IPS DF 6.9 (cell line): ENCODE measurements at regions not wholly inside any gene's neighbourhood (a gene's known extent, or its start where the extent isn't known, plus 50 kb on each side); places are given as distances from the start of the nearest gene placed in this dataset.

Experiments used
- DNase-seq: peaks from one replicate; pipeline ENCODE4 v3.0.0-alpha.2; 2013; ENCODE audit warnings: low read depth, low spot score
- H3K27ac ChIP-seq: one replicate; pipeline ENCODE4 v1.5.1; 2013; ENCODE audit warnings: low read length, control low read depth
- H3K27me3 ChIP-seq: 2 replicates; pipeline ENCODE4 v1.6.1; 2013; ENCODE audit warnings: mild to moderate bottlenecking, low read length; ENCODE audit not compliant: control insufficient read depth, insufficient read depth
- H3K36me3 ChIP-seq: 2 replicates; pipeline ENCODE4 v1.6.1; 2013; ENCODE audit warnings: low read length; ENCODE audit not compliant: control insufficient read depth, insufficient read depth
- H3K4me1 ChIP-seq: 2 replicates; pipeline ENCODE4 v1.6.1; 2013; ENCODE audit warnings: low read length; ENCODE audit not compliant: control insufficient read depth, insufficient read depth
- H3K4me3 ChIP-seq: 2 replicates; pipeline ENCODE4 v1.5.1; 2013; ENCODE audit warnings: mild to moderate bottlenecking, low read length
- H3K9me3 ChIP-seq: 2 replicates; pipeline ENCODE4 v1.6.1; 2013; ENCODE audit warnings: low read length, inconsistent platforms; ENCODE audit not compliant: control insufficient read depth, insufficient read depth
- WGBS: extraction: QIAGEN DNeasy Blood & Tissue Kit; methylation state at CpG from one replicate; pipeline ENCODE4 v1.1.7; 2013; ENCODE audit warnings: mixed read lengths, missing lambda C conversion rate; ENCODE audit not compliant: insufficient read length, insufficient coverage; 5-methylcytosine and 5-hydroxymethylcytosine counted together

GRCh38 chr2:163281717-163282116 is 443.1 kb upstream of the KCNH7 start:
- WGBS = no CpG with 5 or more reads among the region's 2 CpGs
- Histone ChIP-seq H3K4me1 (no peaks in the 10 kb centered on the region), H3K4me3 (no peak overlapping the region), H3K36me3 (no peaks in the 10 kb centered on the region), H3K9me3 (no peaks in the 10 kb centered on the region), H3K27ac (no peak overlapping the region), H3K27me3 (no peaks in the 10 kb centered on the region)
- no peak for DNase-seq

DNA sequence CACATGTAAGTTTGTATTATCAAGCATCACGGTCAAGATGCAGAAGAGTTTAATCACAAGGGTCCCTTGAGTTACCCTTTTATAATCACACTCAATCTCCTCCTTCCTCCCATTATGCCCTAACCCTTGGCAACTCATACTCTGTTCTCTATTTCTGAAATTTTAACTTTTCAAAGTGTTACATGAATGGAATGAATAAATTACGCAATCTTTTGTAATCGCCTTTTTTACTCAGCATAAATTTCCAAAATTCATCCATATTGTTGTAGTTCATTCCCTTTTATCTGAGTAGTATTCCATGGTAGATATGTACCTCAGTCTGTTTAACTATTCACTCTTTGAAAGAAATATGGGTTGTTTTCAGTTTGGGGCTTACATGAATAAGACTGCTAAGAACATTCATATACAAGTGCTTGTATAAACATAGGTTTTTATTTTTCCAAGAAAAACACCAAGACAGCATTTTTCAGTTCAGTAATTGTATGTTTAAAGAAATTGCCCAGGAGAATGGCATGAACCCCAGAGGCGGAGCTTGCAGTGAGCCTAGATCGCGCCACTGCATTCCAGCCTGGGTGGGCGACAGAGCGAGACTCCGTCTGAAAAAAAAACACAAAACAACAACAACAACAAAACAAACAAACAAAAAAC is 430.9 kb upstream of the KCNH7 start:
- Histone ChIP-seq H3K36me3 (no peaks in the 10 kb centered on the region), H3K4me3 (no peak overlapping the region), H3K4me1 (no peaks in the 10 kb centered on the region), H3K27me3 (no peaks in the 10 kb centered on the region), H3K9me3 (no peaks in the 10 kb centered on the region), H3K27ac (no peak overlapping the region)
- WGBS = no CpG with 5 or more reads among the region's 9 CpGs
- no peak for DNase-seq

DNA sequence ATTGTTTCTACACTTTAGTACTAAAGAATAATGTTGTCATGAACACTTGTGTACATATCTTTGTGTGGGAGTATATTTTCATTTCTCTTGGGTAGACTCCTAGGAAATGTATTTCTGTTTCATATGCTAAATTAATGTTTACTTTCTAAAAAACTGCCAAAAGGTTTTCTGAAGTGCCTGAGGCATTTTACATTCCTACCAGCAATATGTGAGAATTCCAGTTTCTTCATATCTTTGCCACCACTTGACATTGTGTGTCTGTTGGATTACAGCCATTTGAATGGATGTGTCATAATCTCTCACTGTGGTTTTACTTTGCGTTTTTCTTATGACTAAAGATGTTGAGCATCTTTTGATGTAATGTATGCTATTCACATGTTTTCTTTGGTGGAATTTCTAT is 428.2 kb upstream of the KCNH7 start:
- Histone ChIP-seq H3K27me3 (no peaks in the 10 kb centered on the region), H3K4me3 (no peak overlapping the region), H3K27ac (no peak overlapping the region), H3K4me1 (no peaks in the 10 kb centered on the region), H3K36me3 (no peaks in the 10 kb centered on the region), H3K9me3 (no peaks in the 10 kb centered on the region)
- DNase-seq = no peak
- WGBS = no CpG with 5 or more reads among the region's 1 CpG

DNA sequence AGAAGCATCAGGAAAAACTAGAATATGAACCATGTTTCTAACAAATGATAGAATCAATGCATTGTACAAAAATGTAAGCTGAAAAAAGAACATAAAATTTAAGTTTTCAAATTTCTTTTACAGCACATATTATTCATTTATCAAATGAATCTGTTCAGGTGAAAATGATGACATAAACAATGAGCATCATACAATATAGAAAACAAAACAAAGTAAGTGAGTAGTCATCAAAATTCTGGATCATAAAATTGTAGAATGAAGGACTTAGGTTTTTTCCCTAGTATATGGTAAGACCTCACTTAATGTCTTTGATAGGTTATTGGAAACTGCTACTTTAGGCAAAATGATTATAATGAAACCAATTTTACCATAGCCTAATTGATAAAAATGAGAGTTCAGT is 427.0 kb upstream of the KCNH7 start:
- Histone ChIP-seq H3K4me1 (no peaks in the 10 kb centered on the region), H3K9me3 (no peaks in the 10 kb centered on the region), H3K36me3 (no peaks in the 10 kb centered on the region), H3K4me3 (no peak overlapping the region), H3K27ac (no peak overlapping the region), H3K27me3 (no peaks in the 10 kb centered on the region)
- no peak for DNase-seq

DNA sequence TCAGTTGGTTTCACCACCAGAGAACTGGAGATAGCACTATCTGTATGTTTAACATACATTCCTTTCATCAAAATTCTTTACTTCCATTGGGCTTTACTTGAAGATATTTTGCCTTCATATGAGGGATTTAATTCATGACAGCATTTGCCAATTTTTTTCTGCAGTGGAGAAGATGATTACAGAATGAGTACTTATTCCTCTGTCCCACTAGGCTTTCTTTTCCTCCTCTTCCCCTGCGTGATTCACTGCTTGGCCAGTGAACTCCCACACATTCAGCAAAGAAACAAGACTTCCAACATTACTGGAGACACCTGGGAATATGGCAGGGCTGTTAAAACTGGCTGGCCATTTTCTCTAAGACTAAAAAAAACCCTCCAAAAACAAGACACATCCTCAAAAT is 425.8 kb upstream of the KCNH7 start:
- no peak overlapping the region for H3K4me3 ChIP-seq
- H3K9me3 ChIP-seq = no peaks in the 10 kb centered on the region
- WGBS = no CpG with 5 or more reads among the region's 1 CpG
- H3K4me1 ChIP-seq = no peaks in the 10 kb centered on the region
- H3K27ac ChIP-seq = no peak overlapping the region
- no peaks in the 10 kb centered on the region for H3K36me3 ChIP-seq
- H3K27me3 ChIP-seq = no peaks in the 10 kb centered on the region
- no peak for DNase-seq

DNA sequence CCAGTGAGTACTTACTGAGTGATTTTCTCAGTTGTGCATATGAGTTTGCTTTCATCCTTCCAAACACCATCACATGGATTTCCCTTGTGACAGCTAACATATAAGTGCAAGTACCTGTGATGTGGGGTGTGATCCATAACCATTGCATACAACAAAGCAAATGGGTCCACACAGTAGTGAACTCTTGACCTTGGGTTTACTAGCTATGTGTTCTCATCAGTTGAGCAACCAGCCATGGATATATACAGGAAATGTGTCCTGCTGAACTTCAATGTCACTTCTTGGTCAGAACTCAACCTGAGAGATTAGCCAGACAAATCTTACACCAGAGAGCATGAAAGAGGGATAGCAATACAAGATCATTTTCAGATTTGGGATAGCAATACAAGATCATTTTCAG is 420.9 kb upstream of the KCNH7 start:
- H3K27me3 ChIP-seq = no peaks in the 10 kb centered on the region
- no peaks in the 10 kb centered on the region for H3K9me3 ChIP-seq
- no peaks in the 10 kb centered on the region for H3K36me3 ChIP-seq
- no peak overlapping the region for H3K27ac ChIP-seq
- H3K4me3 ChIP-seq = no peak overlapping the region
- DNase-seq = no peak
- H3K4me1 ChIP-seq = no peaks in the 10 kb centered on the region

DNA sequence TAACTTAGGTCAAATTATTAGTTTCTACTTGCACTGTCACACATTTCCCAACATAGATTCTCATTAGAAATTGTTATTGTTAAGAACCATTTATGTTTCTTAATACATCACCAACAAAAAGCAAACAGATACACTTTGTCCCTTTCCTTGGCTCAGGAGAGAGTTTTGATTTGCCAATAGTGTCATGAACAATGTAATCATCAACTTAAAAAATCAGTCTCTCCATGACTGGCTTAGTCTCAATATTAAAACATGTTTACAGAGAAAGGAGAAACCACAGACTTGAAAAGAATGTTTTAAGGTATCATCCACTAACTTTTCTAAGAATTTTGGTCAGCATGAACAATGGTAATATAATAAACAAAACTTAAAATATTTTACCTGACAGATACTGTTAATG is 416.5 kb upstream of the KCNH7 start:
- Histone ChIP-seq H3K36me3 (no peaks in the 10 kb centered on the region), H3K4me3 (no peak overlapping the region), H3K9me3 (no peaks in the 10 kb centered on the region), H3K27me3 (no peaks in the 10 kb centered on the region), H3K4me1 (no peaks in the 10 kb centered on the region), H3K27ac (no peak overlapping the region)
- DNase-seq = no peak

DNA sequence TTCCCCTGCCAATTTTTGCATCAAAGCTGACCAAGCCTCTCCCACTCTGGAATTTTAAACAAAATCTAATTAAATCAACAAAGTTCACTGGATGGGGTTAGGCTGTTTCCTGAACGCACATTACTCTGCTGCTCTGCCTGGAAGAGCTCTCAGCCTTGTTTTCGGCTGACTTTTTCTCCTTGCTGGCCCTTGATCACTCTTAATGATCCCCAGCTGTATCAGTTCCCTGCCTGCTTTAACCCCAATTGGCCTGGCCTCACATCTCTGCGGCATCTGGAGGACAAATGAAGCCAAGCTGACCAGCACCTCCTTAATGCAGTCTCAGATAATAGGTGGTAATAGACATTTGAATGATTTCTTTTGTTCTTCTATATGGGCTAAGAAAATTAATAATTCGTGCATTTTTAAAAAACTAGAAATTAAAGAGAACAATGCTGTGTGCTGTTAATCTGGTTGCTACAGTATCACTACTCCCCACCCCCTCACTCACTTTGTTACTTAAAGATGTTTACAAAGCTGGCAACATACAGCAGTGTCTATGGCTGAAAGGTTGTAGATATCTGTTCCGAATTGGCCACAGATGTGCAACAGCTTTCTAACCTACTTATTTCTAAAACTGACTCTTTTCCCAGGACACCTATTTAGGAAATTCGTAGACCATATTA is 415.2 kb upstream of the KCNH7 start:
- Histone ChIP-seq H3K9me3 (no peaks in the 10 kb centered on the region), H3K36me3 (no peaks in the 10 kb centered on the region), H3K27ac (no peak overlapping the region), H3K27me3 (no peaks in the 10 kb centered on the region), H3K4me3 (no peak overlapping the region), H3K4me1 (no peaks in the 10 kb centered on the region)
- DNase-seq = no peak
- WGBS = no CpG with 5 or more reads among the region's 6 CpGs

DNA sequence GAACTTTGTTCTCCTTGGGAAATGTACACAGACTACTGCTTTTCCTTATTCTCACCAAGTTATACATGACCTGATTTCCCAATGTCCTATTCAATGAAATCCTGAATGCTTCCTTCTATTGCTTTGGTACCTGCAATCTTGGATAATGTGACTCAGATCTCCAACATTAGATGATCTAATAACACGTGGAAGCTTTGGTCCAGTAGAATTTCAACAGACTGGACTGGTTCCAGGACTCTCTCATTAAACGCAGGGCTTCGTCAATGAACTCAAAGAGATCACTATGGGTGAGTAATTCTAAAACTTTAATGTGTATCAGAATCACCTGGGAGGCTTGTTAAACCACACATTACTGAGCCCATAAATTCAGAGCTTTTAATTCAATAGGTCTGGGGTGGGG is 413.6 kb upstream of the KCNH7 start:
- no CpG with 5 or more reads among the region's 3 CpGs for WGBS
- no peak for DNase-seq
- no peak overlapping the region for H3K4me3 ChIP-seq
- no peak overlapping the region for H3K27ac ChIP-seq
- H3K4me1 ChIP-seq = no peaks in the 10 kb centered on the region
- no peaks in the 10 kb centered on the region for H3K9me3 ChIP-seq
- no peaks in the 10 kb centered on the region for H3K36me3 ChIP-seq
- no peaks in the 10 kb centered on the region for H3K27me3 ChIP-seq

DNA sequence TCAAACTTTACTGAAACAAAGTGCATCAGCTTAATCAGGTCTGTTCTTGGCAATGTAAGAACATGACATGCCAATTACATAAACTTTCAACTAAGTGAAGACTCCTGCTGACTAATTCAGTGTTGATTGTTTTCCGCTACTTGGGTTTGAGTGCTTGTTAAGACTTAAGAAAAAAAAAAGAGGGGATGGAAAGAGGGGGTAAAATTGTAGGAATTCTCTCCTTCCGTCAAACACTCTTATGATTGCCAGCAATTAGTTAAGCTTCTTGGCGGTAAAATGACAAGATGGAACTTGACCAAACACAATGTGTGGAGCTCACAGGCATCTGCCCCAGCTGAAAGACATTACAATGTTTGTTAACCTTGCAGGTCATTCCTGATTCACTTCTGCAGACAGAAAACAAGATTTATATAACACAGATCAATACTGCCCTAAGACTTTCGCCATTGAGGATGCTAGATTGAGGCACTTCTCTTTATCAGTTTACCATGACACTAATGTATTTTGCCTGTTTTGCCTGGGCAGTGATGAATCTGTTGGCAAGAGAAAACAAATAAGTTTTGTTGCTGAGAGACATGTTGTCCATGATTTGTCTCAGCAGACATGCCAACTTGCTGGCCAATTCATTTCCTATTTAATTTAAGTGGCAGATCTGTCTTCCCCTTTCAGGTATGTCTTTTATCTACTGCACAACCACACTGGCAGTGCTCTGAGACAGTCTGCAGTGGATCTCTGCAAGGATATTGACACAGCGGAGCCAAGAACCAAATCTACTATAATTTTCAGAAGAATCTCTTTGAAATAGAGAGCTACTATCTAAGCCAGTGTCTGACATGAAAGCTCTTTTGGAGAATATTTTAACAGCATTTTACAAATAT is 410.0 kb upstream of the KCNH7 start:
- Histone ChIP-seq H3K4me3 (no peak overlapping the region), H3K9me3 (no peaks in the 10 kb centered on the region), H3K27ac (no peak overlapping the region), H3K36me3 (no peaks in the 10 kb centered on the region), H3K27me3 (no peaks in the 10 kb centered on the region), H3K4me1 (no peaks in the 10 kb centered on the region)
- no peak for DNase-seq
- no CpG with 5 or more reads among the region's 5 CpGs for WGBS

- no peaks in the 10 kb centered on the region for H3K9me3 ChIP-seq
- no peaks in the 10 kb centered on the region for H3K27me3 ChIP-seq
- WGBS = no CpG with 5 or more reads among the region's 2 CpGs
Observed at GRCh38 chr2:163247847-163248220, 409.3 kb upstream of the KCNH7 start.

More at GRCh38 chr2:163247847-163248220, 409.3 kb upstream of the KCNH7 start:
- DNase-seq = no peak
- Histone ChIP-seq H3K4me3 (no peak overlapping the region), H3K4me1 (no peaks in the 10 kb centered on the region), H3K27ac (no peak overlapping the region), H3K36me3 (no peaks in the 10 kb centered on the region)
